Body of pancreas (tissue), 4 donors: ENCODE measurements at regions not wholly inside any gene's neighbourhood (a gene's known extent, or its start where the extent isn't known, plus 50 kb on each side); places are given as distances from the start of the nearest gene placed in this dataset.

Experiments
- ATAC-seq: fragments of 150-250 bp; one replicate; pipeline ENCODE4 v1.9.1; 2016
- DNase-seq, 4 donors: peaks; one replicate each; pipeline ENCODE4 v3.0.0-alpha.2; 2019
- H3K27ac ChIP-seq, 4 donors: fragments of 200-600 bp; sonication (generic); 1 replicate in 3 of 4; 2 replicates in 1 of 4; pipeline versions ENCODE4 v1.5.1 to v1.6.1; 2016 to 2019; ENCODE audit warnings: mild to moderate bottlenecking in 1 of 4, mixed read lengths in 1 of 4, moderate library complexity in 1 of 4
- H3K27me3 ChIP-seq, 2 donors: fragments of 200-600 bp; sonication (generic); one replicate each; pipeline ENCODE4 v1.6.0; 2016; ENCODE audit warnings: mild to moderate bottlenecking in 1 of 2
- H3K36me3 ChIP-seq, 2 donors: fragments of 200-600 bp; sonication (generic); replicated peaks in 1 of 2; 2 replicates each; pipeline ENCODE4 v1.5.1; 2016; ENCODE audit warnings: low read depth in 2 of 2; ENCODE audit not compliant: insufficient read depth in 1 of 2
- H3K4me1 ChIP-seq: fragments of 200-600 bp; sonication (generic); one replicate; pipeline ENCODE4 v1.6.0; 2016
- H3K4me3 ChIP-seq, 2 donors: fragments of 200-600 bp; sonication (generic); 1 replicate in 1 of 2; 2 replicates in 1 of 2; pipeline ENCODE4 v1.5.1; 2016 to 2019
- H3K9me3 ChIP-seq, 3 donors: fragments of 200-600 bp; sonication (generic); 1 replicate in 2 of 3; 2 replicates in 1 of 3; pipeline ENCODE4 v1.5.1; 2016
- CTCF ChIP-seq, 7 experiments: fragments of 450-650 bp in 4 of 7; fragments of 200-600 bp in 3 of 7; sonication (generic) in 3 of 7; IDR thresholded peaks; one replicate each; pipeline ENCODE4 v1.5.1; 2016 to 2019; ENCODE audit warnings: antibody characterized with exemption in 7 of 7
- POLR2A ChIP-seq, 3 donors: fragments of 450-650 bp; IDR thresholded peaks; one replicate each; pipeline ENCODE4 v1.6.1; 2016; ENCODE audit warnings: antibody characterized with exemption in 3 of 3, mild to moderate bottlenecking in 2 of 3
- WGBS, 2 donors: methylation state at CpG; one replicate each; pipeline ENCODE4 v1.1.5; 2017; 5-methylcytosine and 5-hydroxymethylcytosine counted together
- intact Hi-C: fragments of 100-400 bp; cut with DNase I; formaldehyde crosslinking; loops from one replicate; pipeline ENCODE4 v1.15.1; 2023

GRCh38 chr21:16187603-16188301 lies 458.0 kb downstream of the USP25 start:
- 67 to 75% methylated on average over 2 of the region's 2 CpGs for WGBS, 2 donors
- no peaks in the 10 kb centered on the region for H3K4me1 ChIP-seq
- intact Hi-C loops = no loop called here
- no peak for DNase-seq
- no peaks in the 10 kb centered on the region for H3K27me3 ChIP-seq
- H3K36me3 ChIP-seq = no peaks in the 10 kb centered on the region
- no peak overlapping the region for H3K4me3 ChIP-seq
- H3K9me3 ChIP-seq = no peaks in the 10 kb centered on the region
- no peak for ATAC-seq
- TF ChIP-seq POLR2A (IDR thresholded peaks at IDR 0.05) (no peak), CTCF (IDR thresholded peaks at IDR 0.05) (no peak)
- H3K27ac ChIP-seq = no peak overlapping the region

- no peak overlapping the region for H3K4me3 ChIP-seq
- intact Hi-C loops = no loop called here
- ATAC-seq = no peak
- no peaks in the 10 kb centered on the region for H3K27me3 ChIP-seq
- no peaks in the 10 kb centered on the region for H3K36me3 ChIP-seq
- TF ChIP-seq POLR2A (IDR thresholded peaks at IDR 0.05) = no peak
- TF ChIP-seq CTCF (IDR thresholded peaks at IDR 0.05) = no peak
- 82% methylated on average over 2 of the region's 2 CpGs for WGBS, 2 donors
- H3K9me3 ChIP-seq = no peaks in the 10 kb centered on the region
- no peak overlapping the region for H3K27ac ChIP-seq
- no peak for DNase-seq
- H3K4me1 ChIP-seq = no peaks in the 10 kb centered on the region
These were observed 463.1 kb downstream of the USP25 start for GRCh38 chr21:16192902-16193301.

- Histone ChIP-seq H3K4me3 (no peak overlapping the region), H3K27me3 (no peaks in the 10 kb centered on the region), H3K27ac (peak overlapping the region in 1 of 4 donors; percentile 52), H3K36me3 (no peaks in the 10 kb centered on the region), H3K9me3 (no peaks in the 10 kb centered on the region), H3K4me1 (no peaks in the 10 kb centered on the region)
- no peak for DNase-seq
- TF ChIP-seq CTCF (IDR thresholded peaks at IDR 0.05) = no peak
- TF ChIP-seq POLR2A (IDR thresholded peaks at IDR 0.05) = no peak
- intact Hi-C loops = no loop called here
- ATAC-seq = no peak
- WGBS, 2 donors = 50 to 56% methylated on average over 2 of the region's 2 CpGs
These were observed 463.8 kb downstream of the USP25 start for GRCh38 chr21:16193496-16194094.

GRCh38 chr21:16194095-16194787 lies 464.5 kb downstream of the USP25 start:
- H3K4me1 ChIP-seq = no peaks in the 10 kb centered on the region
- no peaks in the 10 kb centered on the region for H3K27me3 ChIP-seq
- H3K4me3 ChIP-seq = no peak overlapping the region
- WGBS, 2 donors = 24 to 38% methylated on average over 9 of the region's 9 CpGs
- H3K9me3 ChIP-seq = no peaks in the 10 kb centered on the region
- H3K27ac ChIP-seq = peak overlapping the region in 2 of 4 donors; percentile 6 to 52
- DNase-seq (peak in 3 of 4 donors; percentile 29 to 43 (median 33)), ATAC-seq (peak; percentile 42)
- H3K36me3 ChIP-seq = no peaks in the 10 kb centered on the region
- intact Hi-C loops = no loop called here
- no peak for TF ChIP-seq POLR2A (IDR thresholded peaks at IDR 0.05)
- no peak for TF ChIP-seq CTCF (IDR thresholded peaks at IDR 0.05)
